Trophoblast cell (in vitro differentiated cells and primary cell): ENCODE measurements at regions not wholly inside any gene's neighbourhood (a gene's known extent, or its start where the extent isn't known, plus 50 kb on each side); places are given as distances from the start of the nearest gene placed in this dataset.

Source experiments
- DNase-seq, 2 donors: peaks; one replicate each; pipeline ENCODE4 v3.0.0-alpha.2; 2016
- H2AFZ ChIP-seq: 2 replicates; pipeline ENCODE4 v1.6.1; 2013; ENCODE audit warnings: low read length, moderate library complexity, mild to moderate bottlenecking; ENCODE audit not compliant: insufficient read depth, poor library complexity
- H2AK5ac ChIP-seq: 2 replicates; pipeline ENCODE4 v1.6.1; 2013; ENCODE audit warnings: mild to moderate bottlenecking, low read length
- H2BK120ac ChIP-seq: 2 replicates; pipeline ENCODE4 v1.6.1; 2013; ENCODE audit warnings: low read length, mild to moderate bottlenecking, moderate library complexity; ENCODE audit not compliant: insufficient read depth, poor library complexity
- H2BK12ac ChIP-seq: 2 replicates; pipeline ENCODE4 v1.6.1; 2013; ENCODE audit warnings: mild to moderate bottlenecking, low read length, moderate library complexity
- H2BK5ac ChIP-seq: 2 replicates; pipeline ENCODE4 v1.6.1; 2013; ENCODE audit warnings: low read length, low read depth, moderate library complexity, mild to moderate bottlenecking; ENCODE audit not compliant: poor library complexity
- H3K14ac ChIP-seq: 2 replicates; pipeline ENCODE4 v1.6.1; 2013; ENCODE audit warnings: mild to moderate bottlenecking, low read length
- H3K18ac ChIP-seq: 2 replicates; pipeline ENCODE4 v1.6.1; 2013; ENCODE audit warnings: mild to moderate bottlenecking, low read length
- H3K23ac ChIP-seq: 2 replicates; pipeline ENCODE4 v1.6.1; 2013; ENCODE audit warnings: low read length
- H3K27ac ChIP-seq: 2 replicates; pipeline ENCODE4 v1.5.1; 2013; ENCODE audit warnings: low read depth, mild to moderate bottlenecking, inconsistent platforms, low read length, moderate library complexity
- H3K27me3 ChIP-seq: 2 replicates; pipeline ENCODE4 v1.6.1; 2013; ENCODE audit warnings: inconsistent platforms, mild to moderate bottlenecking, low read length, moderate library complexity; ENCODE audit not compliant: insufficient read depth
- H3K36me3 ChIP-seq, 2 experiments: 1 replicate in 1 of 2; 2 replicates in 1 of 2; pipeline ENCODE4 v1.6.1; 2013; ENCODE audit warnings: low read length in 2 of 2, mild to moderate bottlenecking in 2 of 2, moderate library complexity in 1 of 2; ENCODE audit not compliant: insufficient read depth in 2 of 2, control insufficient read depth in 1 of 2
- H3K4ac ChIP-seq: 2 replicates; pipeline ENCODE4 v1.6.1; 2013; ENCODE audit warnings: low read depth, mild to moderate bottlenecking, low read length, moderate library complexity
- H3K4me1 ChIP-seq, 2 experiments: 1 replicate in 1 of 2; 2 replicates in 1 of 2; pipeline ENCODE4 v1.6.1; 2013; ENCODE audit warnings: low read length in 2 of 2, mild to moderate bottlenecking in 2 of 2, moderate library complexity in 1 of 2; ENCODE audit not compliant: insufficient read depth in 2 of 2, control insufficient read depth in 1 of 2
- H3K4me2 ChIP-seq: 2 replicates; pipeline ENCODE4 v1.6.1; 2013; ENCODE audit warnings: inconsistent platforms, mild to moderate bottlenecking, low read length, moderate library complexity
- H3K4me3 ChIP-seq: 2 replicates; pipeline ENCODE4 v1.5.1; 2013; ENCODE audit warnings: mild to moderate bottlenecking, low read depth, low read length, inconsistent platforms
- H3K79me1 ChIP-seq: one replicate; pipeline ENCODE4 v1.6.1; 2013; ENCODE audit warnings: low read length
- H3K79me2 ChIP-seq: 2 replicates; pipeline ENCODE4 v1.6.1; 2013; ENCODE audit warnings: low read length, mild to moderate bottlenecking; ENCODE audit not compliant: control insufficient read depth, insufficient read depth, poor library complexity
- H3K9ac ChIP-seq: 2 replicates; pipeline ENCODE4 v1.6.1; 2013; ENCODE audit warnings: mild to moderate bottlenecking, low read length
- H3K9me3 ChIP-seq: 2 replicates; pipeline ENCODE4 v1.6.1; 2013; ENCODE audit warnings: low read depth, mild to moderate bottlenecking, control low read depth, inconsistent platforms, low read length; ENCODE audit not compliant: insufficient read depth
- H4K12ac ChIP-seq: 2 replicates; pipeline ENCODE4 v1.6.1; 2013; ENCODE audit warnings: low read depth, mild to moderate bottlenecking, low read length, moderate library complexity
- H4K8ac ChIP-seq: 2 replicates; pipeline ENCODE4 v1.6.1; 2013; ENCODE audit warnings: low read depth, mild to moderate bottlenecking, low read length, moderate library complexity
- H4K91ac ChIP-seq: one replicate; pipeline ENCODE4 v1.6.1; 2013; ENCODE audit warnings: low read depth, mild to moderate bottlenecking, low read length, moderate library complexity
- WGBS: extraction: QIAGEN DNeasy Blood & Tissue Kit; methylation state at CpG from one replicate; pipeline ENCODE4 v1.1.7; 2013; ENCODE audit warnings: missing lambda C conversion rate; ENCODE audit not compliant: insufficient read length, insufficient coverage; ENCODE audit errors: extremely low coverage; 5-methylcytosine and 5-hydroxymethylcytosine counted together

- Histone ChIP-seq H2AFZ (no peak overlapping the region), H3K23ac (no peak overlapping the region), H3K27me3 (no peaks in the 10 kb centered on the region), H4K8ac (no peak overlapping the region), H3K27ac (no peak overlapping the region), H3K9me3 (no peaks in the 10 kb centered on the region), H3K36me3 (no peaks in the 10 kb centered on the region), H2BK12ac (no peak overlapping the region), H4K12ac (no peak overlapping the region), H3K4ac (no peak overlapping the region), H3K4me2 (no peak overlapping the region), H3K9ac (no peak overlapping the region), H2BK120ac (no peak overlapping the region), H2BK5ac (no peak overlapping the region), H3K79me2 (no peaks in the 10 kb centered on the region), H2AK5ac (no peak overlapping the region), H3K79me1 (no peaks in the 10 kb centered on the region), H3K4me1 (no peaks in the 10 kb centered on the region), H3K4me3 (no peak overlapping the region), H4K91ac (no peak overlapping the region), H3K14ac (no peak overlapping the region), H3K18ac (no peak overlapping the region)
- DNase-seq = peak in 1 of 2 donors; percentile 18
- WGBS = no CpG with 5 or more reads among the region's 1 CpG
Observed at GRCh38 chr1:80384083-80384830, 1377.7 kb upstream of the ADGRL4 start.

- peaks cover 0 to 2% of the 10 kb centered on the region in 2 experiments for H3K4me1 ChIP-seq
Observed at GRCh38 chr1:80375662-80376061, 1369.1 kb upstream of the ADGRL4 start.

GRCh38 chr1:80375109-80375508, 1368.6 kb upstream of the ADGRL4 start:
- Histone ChIP-seq H3K4me3 (no peak overlapping the region), H3K14ac (no peak overlapping the region), H3K9me3 (no peaks in the 10 kb centered on the region), H4K91ac (no peak overlapping the region), H3K9ac (no peak overlapping the region), H3K79me1 (no peaks in the 10 kb centered on the region), H3K23ac (no peak overlapping the region), H3K27me3 (no peaks in the 10 kb centered on the region), H4K12ac (no peak overlapping the region), H2BK120ac (no peak overlapping the region), H4K8ac (no peak overlapping the region), H3K4me2 (no peak overlapping the region), H2BK12ac (no peak overlapping the region), H2AK5ac (no peak overlapping the region), H3K4me1 (peaks cover 0 to 2% of the 10 kb centered on the region in 2 experiments), H2BK5ac (no peak overlapping the region), H3K4ac (no peak overlapping the region), H3K36me3 (no peaks in the 10 kb centered on the region), H3K27ac (no peak overlapping the region), H3K18ac (no peak overlapping the region), H3K79me2 (no peaks in the 10 kb centered on the region), H2AFZ (no peak overlapping the region)
- DNase-seq = no peak
- no CpG with 5 or more reads among the region's 1 CpG for WGBS

More at GRCh38 chr1:80375662-80376061, 1369.1 kb upstream of the ADGRL4 start:
- Histone ChIP-seq H3K14ac (no peak overlapping the region), H2AK5ac (no peak overlapping the region), H3K27me3 (no peaks in the 10 kb centered on the region), H3K36me3 (no peaks in the 10 kb centered on the region), H3K9ac (no peak overlapping the region), H3K4me2 (no peak overlapping the region), H4K12ac (no peak overlapping the region), H3K4me3 (no peak overlapping the region), H2BK5ac (no peak overlapping the region), H4K91ac (no peak overlapping the region), H3K79me2 (no peaks in the 10 kb centered on the region), H2BK12ac (no peak overlapping the region), H3K18ac (no peak overlapping the region), H2BK120ac (no peak overlapping the region), H2AFZ (no peak overlapping the region), H4K8ac (no peak overlapping the region), H3K27ac (no peak overlapping the region), H3K4ac (no peak overlapping the region), H3K23ac (no peak overlapping the region), H3K9me3 (no peaks in the 10 kb centered on the region), H3K79me1 (no peaks in the 10 kb centered on the region)
- DNase-seq = peak; percentile 19 to 76

- whole genome bisulfite sequencing = no CpG with 5 or more reads among the region's 3 CpGs
Observed at GRCh38 chr1:80369780-80370179, 1363.2 kb upstream of the ADGRL4 start.

More at GRCh38 chr1:80369780-80370179, 1363.2 kb upstream of the ADGRL4 start:
- Histone ChIP-seq H3K27ac (no peak overlapping the region), H4K91ac (no peak overlapping the region), H2AK5ac (no peak overlapping the region), H3K9me3 (no peaks in the 10 kb centered on the region), H3K9ac (no peak overlapping the region), H3K23ac (no peak overlapping the region), H3K27me3 (no peaks in the 10 kb centered on the region), H3K4me1 (no peaks in the 10 kb centered on the region), H3K4ac (no peak overlapping the region), H2BK12ac (no peak overlapping the region), H3K36me3 (no peaks in the 10 kb centered on the region), H2AFZ (no peak overlapping the region), H3K4me3 (no peak overlapping the region), H4K12ac (no peak overlapping the region), H3K18ac (no peak overlapping the region), H3K79me2 (no peaks in the 10 kb centered on the region), H3K79me1 (no peaks in the 10 kb centered on the region), H3K4me2 (no peak overlapping the region), H3K14ac (no peak overlapping the region), H4K8ac (no peak overlapping the region), H2BK120ac (no peak overlapping the region), H2BK5ac (no peak overlapping the region)
- no peak for DNase-seq
